Activated CD8-positive, alpha-beta memory T cell treated with anti-CD3 and anti-CD28 coated beads for 1 hour (primary cell): ENCODE measurements at regions not wholly inside any gene's neighbourhood (a gene's known extent, or its start where the extent isn't known, plus 50 kb on each side); places are given as distances from the start of the nearest gene placed in this dataset.

ENCODE experiments used
- DNase-seq, 2 donors: peaks; one replicate each; pipeline ENCODE4 v3.0.0-alpha.2; 2020; ENCODE audit warnings: low read depth in 1 of 2; ENCODE audit errors: extremely low read depth in 1 of 2

GRCh38 chr16:18060351-18060750 lies 276.2 kb downstream of the NPIPA8 start:
- no peak for DNase-seq

- DNase-seq, result no peak
Measured at GRCh38 chr16:18059577-18059976, 277.0 kb downstream of the NPIPA8 start.

- no peak for DNase-seq
Measured at GRCh38 chr16:18059089-18059488, 277.4 kb downstream of the NPIPA8 start.

GRCh38 chr16:18055411-18055916 lies 281.1 kb downstream of the NPIPA8 start:
- no peak for DNase-seq

- DNase-seq, result no peak
Measured at GRCh38 chr16:18050777-18051176, 285.8 kb downstream of the NPIPA8 start.

GRCh38 chr16:18050234-18050633 lies 286.3 kb downstream of the NPIPA8 start:
- no peak for DNase-seq

- DNase-seq, result no peak
Measured at GRCh38 chr16:18049547-18050133, 286.9 kb downstream of the NPIPA8 start.

GRCh38 chr16:18048853-18049546 lies 287.5 kb downstream of the NPIPA8 start:
- no peak for DNase-seq

GRCh38 chr16:18047761-18048160 lies 288.8 kb downstream of the NPIPA8 start:
- no peak for DNase-seq

- DNase-seq, result no peak
Measured at GRCh38 chr16:18045356-18045755, 291.2 kb downstream of the NPIPA8 start.

GRCh38 chr16:18041864-18042834 lies 294.4 kb downstream of the NPIPA8 start:
- DNase-seq, result no peak

- DNase-seq, result no peak
Measured at GRCh38 chr16:18039931-18040330, 296.6 kb downstream of the NPIPA8 start.

- DNase-seq, result no peak
Measured at GRCh38 chr16:18037051-18037450, 299.5 kb downstream of the NPIPA8 start.

GRCh38 chr16:18024611-18025010 lies 311.9 kb downstream of the NPIPA8 start:
- DNase-seq, result no peak

GRCh38 chr16:18018376-18018775 lies 318.2 kb downstream of the NPIPA8 start:
- no peak for DNase-seq

GRCh38 chr16:18013863-18014262 lies 322.7 kb downstream of the NPIPA8 start:
- DNase-seq, result no peak

GRCh38 chr16:18008356-18008755 lies 328.2 kb downstream of the NPIPA8 start:
- no peak for DNase-seq

GRCh38 chr16:18003033-18003432 lies 333.5 kb downstream of the NPIPA8 start:
- no peak for DNase-seq

GRCh38 chr16:17998996-17999395 lies 337.5 kb downstream of the NPIPA8 start:
- DNase-seq, result no peak

GRCh38 chr16:17998550-17998949 lies 338.0 kb downstream of the NPIPA8 start:
- DNase-seq, result no peak

- no peak for DNase-seq
Measured at GRCh38 chr16:17994027-17994426, 342.5 kb downstream of the NPIPA8 start.
